Testis (tissue), 2 donors: ENCODE measurements at regions not wholly inside any gene's neighbourhood (a gene's known extent, or its start where the extent isn't known, plus 50 kb on each side); places are given as distances from the start of the nearest gene placed in this dataset.

Experiments used
- CTCF ChIP-seq, 3 experiments: fragments of 450-650 bp in 2 of 3; fragments of 200-600 bp in 1 of 3; sonication (generic) in 1 of 3; IDR thresholded peaks; one replicate each; pipeline ENCODE4 v1.5.1; 2016 to 2019; ENCODE audit warnings: antibody characterized with exemption in 3 of 3, mild to moderate bottlenecking in 2 of 3, moderate library complexity in 1 of 3
- POLR2A ChIP-seq: fragments of 450-650 bp; IDR thresholded peaks from one replicate; pipeline ENCODE4 v1.6.1; 2017; ENCODE audit warnings: antibody characterized with exemption, mild to moderate bottlenecking, moderate library complexity

GRCh38 chr3:176403531-176403930, 793.8 kb downstream of the TBL1XR1 start:
- TF ChIP-seq CTCF (IDR thresholded peaks at IDR 0.05) (no peak), POLR2A (no peak)
